Neural cell (in vitro differentiated cells): ENCODE measurements at regions not wholly inside any gene's neighbourhood (a gene's known extent, or its start where the extent isn't known, plus 50 kb on each side); places are given as distances from the start of the nearest gene placed in this dataset.

Source experiments
- H2AFZ ChIP-seq: fragments of 200-600, 300-800 bp; sonication (generic), shearing (Covaris generic); 2 replicates; pipeline ENCODE4 v1.6.0; 2014; ENCODE audit warnings: low read depth, mild to moderate bottlenecking, antibody characterized with exemption, low read length, moderate library complexity
- H3F3A ChIP-seq: fragments of 200-600 bp; shearing (Covaris generic); 2 replicates; pipeline ENCODE4 v1.6.1; 2016; ENCODE audit warnings: mild to moderate bottlenecking, moderate library complexity, mixed read lengths, antibody characterized with exemption, low read length; ENCODE audit not compliant: insufficient read depth, poor library complexity, severe bottlenecking
- H3K27ac ChIP-seq: fragments of 200-600, 300-800 bp; sonication (generic), shearing (Covaris generic); 2 replicates; pipeline ENCODE4 v1.5.1; 2014; ENCODE audit warnings: mild to moderate bottlenecking, low read length, moderate library complexity
- H3K27me3 ChIP-seq: fragments of 300-800, 200-600 bp; sonication (generic), shearing (Covaris generic); 2 replicates; pipeline ENCODE4 v1.6.0; 2014; ENCODE audit warnings: mild to moderate bottlenecking, low read depth, low read length, moderate library complexity; ENCODE audit not compliant: insufficient read depth
- H3K36me3 ChIP-seq: fragments of 300-800, 200-600 bp; sonication (generic), shearing (Covaris generic); 2 replicates; pipeline ENCODE4 v1.5.1; 2014; ENCODE audit warnings: mild to moderate bottlenecking, antibody characterized with exemption, low read length, moderate library complexity; ENCODE audit not compliant: insufficient read depth
- H3K4me2 ChIP-seq: fragments of 300-800, 200-600 bp; sonication (generic), shearing (Covaris generic); 2 replicates; pipeline ENCODE4 v1.6.0; 2014; ENCODE audit warnings: mild to moderate bottlenecking, low read length
- H3K4me3 ChIP-seq: fragments of 300-800, 200-600 bp; sonication (generic), shearing (Covaris generic); 2 replicates; pipeline ENCODE4 v1.5.1; 2014; ENCODE audit warnings: mild to moderate bottlenecking, low read length, moderate library complexity
- H3K79me2 ChIP-seq: fragments of 200-600 bp; shearing (Covaris generic); replicated peaks from 2 replicates; pipeline ENCODE4 v1.6.0; 2014; ENCODE audit warnings: mild to moderate bottlenecking, low read length, moderate library complexity; ENCODE audit not compliant: insufficient read depth
- H3K9ac ChIP-seq: fragments of 300-800, 200-600 bp; sonication (generic), shearing (Covaris generic); 2 replicates; pipeline ENCODE4 v1.6.1; 2016; ENCODE audit warnings: mild to moderate bottlenecking, low read length, mixed read lengths
- H3K9me2 ChIP-seq: fragments of 200-600 bp; shearing (Covaris generic); 2 replicates; pipeline ENCODE4 v1.6.1; 2016; ENCODE audit warnings: mild to moderate bottlenecking, low read length, mixed read lengths; ENCODE audit not compliant: insufficient read depth
- H3K9me3 ChIP-seq: fragments of 200-600, 300-800 bp; sonication (generic), shearing (Covaris generic); 2 replicates; pipeline ENCODE4 v1.6.1; 2016; ENCODE audit warnings: mild to moderate bottlenecking, mixed run types, low read length, moderate library complexity, mixed read lengths
- H4K20me1 ChIP-seq: fragments of 200-600 bp; shearing (Covaris generic); 2 replicates; pipeline ENCODE4 v1.6.1; 2016; ENCODE audit warnings: mild to moderate bottlenecking, mixed run types; ENCODE audit not compliant: insufficient read depth
- EP300 ChIP-seq: fragments of 450-650 bp; conservative IDR thresholded peaks from 2 replicates; pipeline ENCODE4 v1.6.1; 2014; ENCODE audit warnings: antibody characterized with exemption, mild to moderate bottlenecking, moderate library complexity; ENCODE audit not compliant: poor library complexity, severe bottlenecking
- EZH2 ChIP-seq: fragments of 200-600, 300-800 bp; shearing (Covaris generic), sonication (generic); IDR thresholded peaks from 2 replicates; pipeline ENCODE4 v1.6.1; 2014; ENCODE audit warnings: antibody characterized with exemption, low read length, borderline replicate concordance, mild to moderate bottlenecking; ENCODE audit not compliant: insufficient read depth, poor library complexity, severe bottlenecking
- MXI1 ChIP-seq: fragments of 450-650 bp; conservative IDR thresholded peaks from 2 replicates; pipeline ENCODE4 v1.6.1; 2014; ENCODE audit warnings: antibody characterized with exemption, mild to moderate bottlenecking; ENCODE audit not compliant: poor library complexity, severe bottlenecking
- POLR2AphosphoS5 ChIP-seq: IDR thresholded peaks from 2 replicates; pipeline ENCODE4 v1.6.1; 2012
- RAD21 ChIP-seq: fragments of 450-650 bp; conservative IDR thresholded peaks from 2 replicates; pipeline ENCODE4 v1.6.1; 2014; ENCODE audit warnings: antibody characterized with exemption, mild to moderate bottlenecking, moderate library complexity
- REST ChIP-seq: IDR thresholded peaks from 2 replicates; pipeline ENCODE4 v1.6.1; 2012; ENCODE audit warnings: borderline replicate concordance
- SMC3 ChIP-seq: fragments of 450-650 bp; conservative IDR thresholded peaks from 2 replicates; pipeline ENCODE4 v1.6.1; 2014; ENCODE audit warnings: antibody characterized with exemption, mild to moderate bottlenecking, moderate library complexity; ENCODE audit not compliant: poor library complexity
- TAF1 ChIP-seq: IDR thresholded peaks from 2 replicates; pipeline ENCODE4 v1.6.1; 2012; ENCODE audit warnings: low read depth
- TF ChIP-seq, protein P1 (sequence below): fragments of 450-650 bp; IDR thresholded peaks from 2 replicates; pipeline ENCODE4 v1.5.1; 2014; ENCODE audit warnings: antibody characterized with exemption, mild to moderate bottlenecking, moderate library complexity; ENCODE audit not compliant: poor library complexity, severe bottlenecking

- TF ChIP-seq, protein P1, sequence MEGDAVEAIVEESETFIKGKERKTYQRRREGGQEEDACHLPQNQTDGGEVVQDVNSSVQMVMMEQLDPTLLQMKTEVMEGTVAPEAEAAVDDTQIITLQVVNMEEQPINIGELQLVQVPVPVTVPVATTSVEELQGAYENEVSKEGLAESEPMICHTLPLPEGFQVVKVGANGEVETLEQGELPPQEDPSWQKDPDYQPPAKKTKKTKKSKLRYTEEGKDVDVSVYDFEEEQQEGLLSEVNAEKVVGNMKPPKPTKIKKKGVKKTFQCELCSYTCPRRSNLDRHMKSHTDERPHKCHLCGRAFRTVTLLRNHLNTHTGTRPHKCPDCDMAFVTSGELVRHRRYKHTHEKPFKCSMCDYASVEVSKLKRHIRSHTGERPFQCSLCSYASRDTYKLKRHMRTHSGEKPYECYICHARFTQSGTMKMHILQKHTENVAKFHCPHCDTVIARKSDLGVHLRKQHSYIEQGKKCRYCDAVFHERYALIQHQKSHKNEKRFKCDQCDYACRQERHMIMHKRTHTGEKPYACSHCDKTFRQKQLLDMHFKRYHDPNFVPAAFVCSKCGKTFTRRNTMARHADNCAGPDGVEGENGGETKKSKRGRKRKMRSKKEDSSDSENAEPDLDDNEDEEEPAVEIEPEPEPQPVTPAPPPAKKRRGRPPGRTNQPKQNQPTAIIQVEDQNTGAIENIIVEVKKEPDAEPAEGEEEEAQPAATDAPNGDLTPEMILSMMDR = no peak
- TF ChIP-seq RAD21 = no peak
- no peak for TF ChIP-seq TAF1
- Histone ChIP-seq H3K4me3 (no peak overlapping the region), H3K4me2 (no peak overlapping the region), H2AFZ (no peak overlapping the region), H3K9ac (no peak overlapping the region), H3F3A (no peaks in the 10 kb centered on the region), H3K9me2 (no peaks in the 10 kb centered on the region), H3K27me3 (no peaks in the 10 kb centered on the region), H3K79me2 (no peaks in the 10 kb centered on the region), H4K20me1 (no peaks in the 10 kb centered on the region), H3K9me3 (no peaks in the 10 kb centered on the region), H3K27ac (no peak overlapping the region), H3K36me3 (no peaks in the 10 kb centered on the region)
These were observed 56.8 kb upstream of the LANCL2 start for GRCh38 chr7:55308186-55308929.

GRCh38 chr7:55309040-55309991 is 55.8 kb upstream of the LANCL2 start:
- Histone ChIP-seq H3K27me3 (no peaks in the 10 kb centered on the region), H3K36me3 (no peaks in the 10 kb centered on the region), H4K20me1 (no peaks in the 10 kb centered on the region), H3F3A (no peaks in the 10 kb centered on the region), H3K9ac (no peak overlapping the region), H3K4me2 (no peak overlapping the region), H3K27ac (no peak overlapping the region), H3K79me2 (no peaks in the 10 kb centered on the region), H3K9me3 (no peaks in the 10 kb centered on the region), H3K9me2 (no peaks in the 10 kb centered on the region), H2AFZ (no peak overlapping the region), H3K4me3 (no peak overlapping the region)
- TF ChIP-seq SMC3 (no peak), EP300 (no peak), EZH2 (no peak), RAD21 (no peak), REST (no peak), POLR2AphosphoS5 (no peak), TAF1 (no peak), MXI1 (no peak)
- TF ChIP-seq, protein P1 = no peak
